ENCODE measurements at regions not wholly inside any gene's neighbourhood (a gene's known extent, or its start where the extent isn't known, plus 50 kb on each side); places are given as distances from the start of the nearest gene placed in this dataset.

DNA sequence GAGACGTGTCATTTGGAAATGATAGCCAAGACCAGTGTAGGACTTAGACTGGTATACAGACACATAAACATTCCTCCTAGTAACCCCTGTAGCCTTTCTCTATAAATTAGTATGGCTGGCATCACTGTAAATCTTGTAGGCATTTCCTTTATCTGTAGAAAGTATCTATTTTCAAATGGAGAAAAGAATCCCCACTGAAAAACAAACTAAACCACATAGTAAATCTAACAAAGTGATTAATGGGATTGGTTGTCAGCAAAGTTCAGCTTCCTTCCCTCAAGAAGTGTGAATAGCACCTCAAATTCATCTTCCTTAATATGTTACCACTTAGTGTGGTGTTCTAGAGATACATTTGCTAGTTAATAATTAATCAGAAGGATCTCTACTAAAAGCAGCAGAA lies 119.4 kb upstream of the NBEA start:
- H3K4me3 Mint-ChIP-seq (ENCODE audit: unreplicated experiment), result no peak overlapping the region
- Histone ChIP-seq H3K4me3 (ENCODE audit: low read depth, low read length) (no peak overlapping the region), H3K4me1 (no peaks in the 10 kb centered on the region), H3K36me3 (ENCODE audit: control insufficient read depth, insufficient read depth, low read length) (no peaks in the 10 kb centered on the region), H3K9me3 (no peaks in the 10 kb centered on the region), H3K27me3 (replicated peaks; ENCODE audit: control insufficient read depth, insufficient read depth, low read length) (no peaks in the 10 kb centered on the region)
- ChIA-PET POLR2A (no interaction called here), CTCF (no interaction called here)
- H3K27ac Mint-ChIP-seq (ENCODE audit: unreplicated experiment), result no peak overlapping the region
- TF ChIP-seq, protein P1, sequence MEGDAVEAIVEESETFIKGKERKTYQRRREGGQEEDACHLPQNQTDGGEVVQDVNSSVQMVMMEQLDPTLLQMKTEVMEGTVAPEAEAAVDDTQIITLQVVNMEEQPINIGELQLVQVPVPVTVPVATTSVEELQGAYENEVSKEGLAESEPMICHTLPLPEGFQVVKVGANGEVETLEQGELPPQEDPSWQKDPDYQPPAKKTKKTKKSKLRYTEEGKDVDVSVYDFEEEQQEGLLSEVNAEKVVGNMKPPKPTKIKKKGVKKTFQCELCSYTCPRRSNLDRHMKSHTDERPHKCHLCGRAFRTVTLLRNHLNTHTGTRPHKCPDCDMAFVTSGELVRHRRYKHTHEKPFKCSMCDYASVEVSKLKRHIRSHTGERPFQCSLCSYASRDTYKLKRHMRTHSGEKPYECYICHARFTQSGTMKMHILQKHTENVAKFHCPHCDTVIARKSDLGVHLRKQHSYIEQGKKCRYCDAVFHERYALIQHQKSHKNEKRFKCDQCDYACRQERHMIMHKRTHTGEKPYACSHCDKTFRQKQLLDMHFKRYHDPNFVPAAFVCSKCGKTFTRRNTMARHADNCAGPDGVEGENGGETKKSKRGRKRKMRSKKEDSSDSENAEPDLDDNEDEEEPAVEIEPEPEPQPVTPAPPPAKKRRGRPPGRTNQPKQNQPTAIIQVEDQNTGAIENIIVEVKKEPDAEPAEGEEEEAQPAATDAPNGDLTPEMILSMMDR (IDR thresholded peaks at IDR 0.05; ENCODE audit: insufficient read depth in 1 of 2, low read depth in 1 of 2, low read length in 1 of 2, severe bottlenecking in 1 of 2, unreplicated experiment in 1 of 2), result no peak
- DNase-seq, result no peak
- peaks cover 5% of the 10 kb centered on the region for H3K4me1 Mint-ChIP-seq (ENCODE audit: low read depth, unreplicated experiment)
- intact Hi-C loops (cut with micrococcal nuclease; ENCODE audit: unreplicated experiment), result no loop called here
- H3K27me3 Mint-ChIP-seq (ENCODE audit: insufficient read depth, unreplicated experiment), result no peaks in the 10 kb centered on the region
- peaks cover 19% of the 10 kb centered on the region for H3K9me3 Mint-ChIP-seq (ENCODE audit: unreplicated experiment)
- no peaks in the 10 kb centered on the region for H3K36me3 Mint-ChIP-seq (ENCODE audit: insufficient read depth, unreplicated experiment)
- BruUV-seq (replicated peaks), result no TSS peak

GRCh38 chr13:34826432-34826831 lies 115.6 kb upstream of the NBEA start:
- Mint-ChIP-seq H3K4me3 (ENCODE audit: unreplicated experiment) (no peak overlapping the region), H3K27ac (ENCODE audit: unreplicated experiment) (no peak overlapping the region), H3K36me3 (ENCODE audit: insufficient read depth, unreplicated experiment) (no peaks in the 10 kb centered on the region), H3K4me1 (ENCODE audit: low read depth, unreplicated experiment) (peaks cover 5% of the 10 kb centered on the region), H3K9me3 (ENCODE audit: unreplicated experiment) (peaks cover 9% of the 10 kb centered on the region), H3K27me3 (ENCODE audit: insufficient read depth, unreplicated experiment) (no peaks in the 10 kb centered on the region)
- no TSS peak for BruUV-seq (replicated peaks)
- H3K4me3 ChIP-seq (ENCODE audit: low read depth, low read length), result no peak overlapping the region
- ChIA-PET POLR2A (no interaction called here), CTCF (no interaction called here)
- H3K36me3 ChIP-seq (ENCODE audit: control insufficient read depth, insufficient read depth, low read length), result no peaks in the 10 kb centered on the region
- no peaks in the 10 kb centered on the region for H3K4me1 ChIP-seq
- TF ChIP-seq, protein P1 (IDR thresholded peaks at IDR 0.05; ENCODE audit: insufficient read depth in 1 of 2, low read depth in 1 of 2, low read length in 1 of 2, severe bottlenecking in 1 of 2, unreplicated experiment in 1 of 2), result no peak
- intact Hi-C loops (cut with micrococcal nuclease; ENCODE audit: unreplicated experiment), result no loop called here
- H3K27me3 ChIP-seq (replicated peaks; ENCODE audit: control insufficient read depth, insufficient read depth, low read length), result no peaks in the 10 kb centered on the region
- H3K9me3 ChIP-seq, result no peaks in the 10 kb centered on the region
- DNase-seq, result peak in 1 of 2 experiments; percentile 12

- intact Hi-C loops (cut with micrococcal nuclease; ENCODE audit: unreplicated experiment), result no loop called here
- Histone ChIP-seq H3K4me1 (no peaks in the 10 kb centered on the region), H3K36me3 (ENCODE audit: control insufficient read depth, insufficient read depth, low read length) (no peaks in the 10 kb centered on the region), H3K9me3 (no peaks in the 10 kb centered on the region; the same call in 1 of the 2 replicates), H3K27me3 (replicated peaks; ENCODE audit: control insufficient read depth, insufficient read depth, low read length) (no peaks in the 10 kb centered on the region), H3K4me3 (ENCODE audit: low read depth, low read length) (no peak overlapping the region)
- no peaks in the 10 kb centered on the region for H3K4me1 Mint-ChIP-seq (ENCODE audit: low read depth, unreplicated experiment)
- no peak for DNase-seq
- no peaks in the 10 kb centered on the region for H3K36me3 Mint-ChIP-seq (ENCODE audit: insufficient read depth, unreplicated experiment)
- TF ChIP-seq, protein P1 (IDR thresholded peaks at IDR 0.05; ENCODE audit: insufficient read depth in 1 of 2, low read depth in 1 of 2, low read length in 1 of 2, severe bottlenecking in 1 of 2, unreplicated experiment in 1 of 2), result no peak
- no peak overlapping the region for H3K27ac Mint-ChIP-seq (ENCODE audit: unreplicated experiment)
- ChIA-PET POLR2A (no interaction called here), CTCF (interaction anchor here (0.6 kb wide), 1 partner anchor 1191 kb away, joined by 4 read pairs; no protein-coding TSS in a partner anchor)
- no TSS peak for BruUV-seq (replicated peaks)
- no peaks in the 10 kb centered on the region for H3K9me3 Mint-ChIP-seq (ENCODE audit: unreplicated experiment)
- H3K27me3 Mint-ChIP-seq (ENCODE audit: insufficient read depth, unreplicated experiment), result no peaks in the 10 kb centered on the region
- H3K4me3 Mint-ChIP-seq (ENCODE audit: unreplicated experiment), result no peak overlapping the region
These were observed 108.4 kb upstream of the NBEA start for GRCh38 chr13:34833562-34834182.

Data from Caco-2 (cell line).